ENCODE measurements at regions not wholly inside any gene's neighbourhood (a gene's known extent, or its start where the extent isn't known, plus 50 kb on each side); places are given as distances from the start of the nearest gene placed in this dataset.

- TF ChIP-seq CTCF (conservative IDR thresholded peaks at IDR 0.05; ENCODE audit: low read length) (no peak), EZH2phosphoT487 (IDR thresholded peaks at IDR 0.05; ENCODE audit: borderline replicate concordance, low read depth, low read length) (no peak)
These were observed 62.6 kb upstream of the SYT13 start for GRCh38 chr11:45348729-45349128.
